GM23338 (cell line): ENCODE measurements at regions not wholly inside any gene's neighbourhood (a gene's known extent, or its start where the extent isn't known, plus 50 kb on each side); places are given as distances from the start of the nearest gene placed in this dataset.

Source experiments
- ATAC-seq: fragments of 200-7000 bp; cut with Tn5 transposase; 3 replicates; pipeline ENCODE4 v1.9.1; 2020
- DNase-seq: peaks from one replicate; pipeline ENCODE4 v3.0.0-alpha.2; 2015; ENCODE audit warnings: low spot score
- H2AFZ ChIP-seq: fragments of 200-600 bp; sonication (generic); 2 replicates; pipeline ENCODE4 v1.8.0; 2016; ENCODE audit warnings: antibody characterized with exemption, mild to moderate bottlenecking, moderate library complexity
- H3F3A ChIP-seq: fragments of 200-600 bp; sonication (generic); replicated peaks from 2 replicates; pipeline ENCODE4 v1.8.0; 2017; ENCODE audit warnings: antibody characterized with exemption, mixed run types, low read depth
- H3K27ac ChIP-seq: fragments of 200-600 bp; sonication (generic); 2 replicates; pipeline ENCODE4 v1.6.1; 2016; ENCODE audit warnings: low read depth
- H3K27me3 ChIP-seq: fragments of 200-600 bp; sonication (generic); 2 replicates; pipeline ENCODE4 v1.8.0; 2016; ENCODE audit warnings: mild to moderate bottlenecking, mixed run types, moderate library complexity; ENCODE audit not compliant: insufficient read depth
- H3K36me3 ChIP-seq: fragments of 200-600 bp; sonication (generic); 2 replicates; pipeline ENCODE4 v1.8.0; 2016; ENCODE audit warnings: mild to moderate bottlenecking; ENCODE audit not compliant: insufficient read depth
- H3K4me1 ChIP-seq: fragments of 200-600 bp; sonication (generic); 2 replicates; pipeline ENCODE4 v1.8.0; 2016; ENCODE audit warnings: mild to moderate bottlenecking, moderate library complexity; ENCODE audit not compliant: insufficient read depth
- H3K4me2 ChIP-seq: fragments of 200-600 bp; sonication (generic); 2 replicates; pipeline ENCODE4 v1.7.1; 2017; ENCODE audit warnings: mixed run types
- H3K4me3 ChIP-seq: fragments of 200-600 bp; sonication (generic); 2 replicates; pipeline ENCODE4 v1.6.1; 2016; ENCODE audit warnings: mixed run types
- H3K79me2 ChIP-seq: fragments of 200-600 bp; sonication (generic); replicated peaks from 2 replicates; pipeline ENCODE4 v1.8.0; 2017; ENCODE audit warnings: mild to moderate bottlenecking; ENCODE audit not compliant: insufficient read depth
- H3K9me2 ChIP-seq: fragments of 200-600 bp; sonication (generic); 2 replicates; pipeline ENCODE4 v1.8.0; 2017; ENCODE audit not compliant: insufficient read depth
- H4K20me1 ChIP-seq: fragments of 200-600 bp; sonication (generic); replicated peaks from 2 replicates; pipeline ENCODE4 v1.8.0; 2017; ENCODE audit warnings: mild to moderate bottlenecking; ENCODE audit not compliant: insufficient read depth
- H3K27ac Mint-ChIP-seq: 2 replicates; pipeline ENCODE4 v1.8.0; 2020; ENCODE audit warnings: inconsistent platforms, mild to moderate bottlenecking, moderate library complexity, mixed read lengths
- H3K27me3 Mint-ChIP-seq: 3 replicates; pipeline ENCODE4 v1.8.0; 2022; ENCODE audit warnings: low read depth, mild to moderate bottlenecking, moderate library complexity, mixed read lengths, inconsistent platforms; ENCODE audit not compliant: insufficient read depth, poor library complexity
- H3K36me3 Mint-ChIP-seq: 3 replicates; pipeline ENCODE4 v1.8.0; 2021; ENCODE audit warnings: low read depth, mild to moderate bottlenecking, inconsistent platforms, moderate library complexity, mixed read lengths
- H3K4me1 Mint-ChIP-seq: 3 replicates; pipeline ENCODE4 v1.8.0; 2020; ENCODE audit warnings: mild to moderate bottlenecking, inconsistent platforms, mixed read lengths
- H3K4me3 Mint-ChIP-seq: 3 replicates; pipeline ENCODE4 v1.8.0; 2021; ENCODE audit warnings: moderate library complexity, mild to moderate bottlenecking, inconsistent platforms, mixed read lengths
- H3K9me3 Mint-ChIP-seq: 3 replicates; pipeline ENCODE4 v1.8.0; 2020; ENCODE audit warnings: moderate library complexity, mild to moderate bottlenecking, inconsistent platforms, mixed read lengths
- CREB1 ChIP-seq: fragments of 250-450 bp; sonication (Bioruptor Pico); IDR thresholded peaks from 2 replicates; pipeline ENCODE4 v1.5.0; 2020; ENCODE audit warnings: low read depth, mild to moderate bottlenecking, moderate library complexity
- CTCF ChIP-seq, 2 experiments: fragments of 200-600 bp in 1 of 2; sonication (generic) in 1 of 2; conservative IDR thresholded peaks; 2 replicates each; pipeline versions ENCODE4 v1.5.1 to v1.6.1; 2016 to 2017; ENCODE audit warnings: antibody characterized with exemption in 2 of 2, low read depth in 2 of 2, mild to moderate bottlenecking in 2 of 2, moderate library complexity in 1 of 2
- EZH2 ChIP-seq: fragments of 200-600 bp; sonication (generic); IDR thresholded peaks from one replicate; pipeline ENCODE4 v1.8.0; 2017; ENCODE audit warnings: antibody characterized with exemption, mild to moderate bottlenecking, low read depth; ENCODE audit not compliant: unreplicated experiment
- EZH2phosphoT487 ChIP-seq: fragments of 200-600 bp; sonication (generic); IDR thresholded peaks from one replicate; pipeline ENCODE4 v1.8.1; 2018; ENCODE audit warnings: antibody characterized with exemption; ENCODE audit not compliant: unreplicated experiment
- JUNB ChIP-seq: IDR thresholded peaks from one replicate; pipeline ENCODE4 v1.6.1; 2016; ENCODE audit warnings: antibody characterized with exemption; ENCODE audit not compliant: unreplicated experiment
- NANOG ChIP-seq: IDR thresholded peaks from 2 replicates; pipeline ENCODE4 v1.6.1; 2016; ENCODE audit warnings: antibody characterized with exemption, borderline replicate concordance
- POLR2AphosphoS5 ChIP-seq: IDR thresholded peaks from 2 replicates; pipeline ENCODE4 v1.6.1; 2016; ENCODE audit warnings: antibody characterized with exemption, low read depth
- REST ChIP-seq: IDR thresholded peaks from one replicate; pipeline ENCODE4 v1.6.1; 2018; ENCODE audit warnings: antibody characterized with exemption; ENCODE audit not compliant: unreplicated experiment
- STAT1 ChIP-seq: IDR thresholded peaks from one replicate; pipeline ENCODE4 v1.6.1; 2016; ENCODE audit warnings: antibody characterized with exemption; ENCODE audit not compliant: unreplicated experiment
- ZNF114 ChIP-seq: fragments of 250-450 bp; sonication (Bioruptor Pico); IDR thresholded peaks from 2 replicates; pipeline ENCODE4 v1.5.0; 2020; ENCODE audit warnings: mild to moderate bottlenecking, moderate library complexity
- ZNF331 ChIP-seq: fragments of 250-450 bp; sonication (Bioruptor Pico); IDR thresholded peaks from 2 replicates; pipeline ENCODE4 v1.5.0; 2020; ENCODE audit warnings: low read depth, mild to moderate bottlenecking, moderate library complexity
- ZNF462 ChIP-seq: fragments of 250-450 bp; sonication (Bioruptor Pico); IDR thresholded peaks from 2 replicates; pipeline ENCODE4 v1.5.0; 2020; ENCODE audit warnings: mild to moderate bottlenecking, moderate library complexity

- DNase-seq: no peak
- peaks cover 33% of the 10 kb centered on the region for H3K27me3 Mint-ChIP-seq
- TF ChIP-seq EZH2: no peak
- TF ChIP-seq REST: no peak
- no peak for TF ChIP-seq JUNB
- no peak for TF ChIP-seq EZH2phosphoT487
- TF ChIP-seq ZNF331 (CRISPR knock-in tag): no peak
- TF ChIP-seq POLR2AphosphoS5: no peak
- no peak for TF ChIP-seq CTCF (conservative IDR thresholded peaks at IDR 0.05; ENCODE audit: low read depth in 2 of 2)
- TF ChIP-seq STAT1: no peak
- TF ChIP-seq NANOG: no peak
- TF ChIP-seq CREB1 (CRISPR knock-in tag): no peak
- TF ChIP-seq ZNF114 (CRISPR knock-in tag): no peak
- no peak for TF ChIP-seq ZNF462 (CRISPR knock-in tag)
These were observed 103.0 kb upstream of the ZNF32 start for GRCh38 chr10:43751646-43752045.

More at GRCh38 chr10:43751646-43752045, 103.0 kb upstream of the ZNF32 start:
- Histone ChIP-seq H3K4me2 (no peak overlapping the region), H4K20me1 (no peaks in the 10 kb centered on the region), H3K27me3 (peaks cover 15% of the 10 kb centered on the region; the same call in 1 of the 2 replicates), H3F3A (no peaks in the 10 kb centered on the region), H3K4me1 (peaks cover 22% of the 10 kb centered on the region), H3K4me3 (no peak overlapping the region), H3K27ac (no peak overlapping the region), H2AFZ (no peak overlapping the region), H3K36me3 (no peaks in the 10 kb centered on the region), H3K79me2 (no peaks in the 10 kb centered on the region), H3K9me2 (no peaks in the 10 kb centered on the region)
- ATAC-seq: no peak
- Mint-ChIP-seq H3K4me1 (peaks cover 29% of the 10 kb centered on the region), H3K27ac (no peak overlapping the region), H3K9me3 (no peaks in the 10 kb centered on the region; the same call in 2 of the 3 replicates), H3K4me3 (no peak overlapping the region), H3K36me3 (no peaks in the 10 kb centered on the region)
